22Rv1 (cell line): ENCODE measurements at regions not wholly inside any gene's neighbourhood (a gene's known extent, or its start where the extent isn't known, plus 50 kb on each side); places are given as distances from the start of the nearest gene placed in this dataset.

Experiments used
- ZFX ChIP-seq: fragments of 450-650 bp; IDR thresholded peaks from 2 replicates; pipeline ENCODE4 v1.6.1; 2017; ENCODE audit warnings: antibody characterized with exemption, borderline replicate concordance
- TF ChIP-seq, protein P1 (sequence below): fragments of 450-650 bp; IDR thresholded peaks from 2 replicates; pipeline ENCODE4 v1.5.1; 2017; ENCODE audit warnings: mild to moderate bottlenecking

DNA sequence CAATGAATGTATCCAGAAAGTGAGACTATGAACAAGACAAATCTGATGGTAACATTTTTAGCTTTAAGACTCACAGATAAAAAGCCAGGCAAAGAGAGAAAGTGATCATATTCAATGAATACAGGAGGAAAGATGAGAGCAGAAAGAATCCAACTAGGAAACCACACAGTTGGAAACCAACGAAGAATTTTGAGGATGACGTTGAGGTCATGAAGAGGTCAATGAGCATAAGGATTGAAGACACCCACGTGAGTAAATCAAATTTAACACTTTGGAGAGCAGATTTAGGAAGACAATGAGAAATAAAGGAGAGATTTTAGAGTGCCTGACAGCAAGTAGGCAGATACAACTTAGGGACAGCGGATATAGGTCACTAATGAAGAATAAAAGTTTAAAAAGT is 948.1 kb downstream of the KCNJ2 start:
- TF ChIP-seq, protein P1, sequence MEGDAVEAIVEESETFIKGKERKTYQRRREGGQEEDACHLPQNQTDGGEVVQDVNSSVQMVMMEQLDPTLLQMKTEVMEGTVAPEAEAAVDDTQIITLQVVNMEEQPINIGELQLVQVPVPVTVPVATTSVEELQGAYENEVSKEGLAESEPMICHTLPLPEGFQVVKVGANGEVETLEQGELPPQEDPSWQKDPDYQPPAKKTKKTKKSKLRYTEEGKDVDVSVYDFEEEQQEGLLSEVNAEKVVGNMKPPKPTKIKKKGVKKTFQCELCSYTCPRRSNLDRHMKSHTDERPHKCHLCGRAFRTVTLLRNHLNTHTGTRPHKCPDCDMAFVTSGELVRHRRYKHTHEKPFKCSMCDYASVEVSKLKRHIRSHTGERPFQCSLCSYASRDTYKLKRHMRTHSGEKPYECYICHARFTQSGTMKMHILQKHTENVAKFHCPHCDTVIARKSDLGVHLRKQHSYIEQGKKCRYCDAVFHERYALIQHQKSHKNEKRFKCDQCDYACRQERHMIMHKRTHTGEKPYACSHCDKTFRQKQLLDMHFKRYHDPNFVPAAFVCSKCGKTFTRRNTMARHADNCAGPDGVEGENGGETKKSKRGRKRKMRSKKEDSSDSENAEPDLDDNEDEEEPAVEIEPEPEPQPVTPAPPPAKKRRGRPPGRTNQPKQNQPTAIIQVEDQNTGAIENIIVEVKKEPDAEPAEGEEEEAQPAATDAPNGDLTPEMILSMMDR, result no peak
- TF ChIP-seq ZFX, result no peak
